ENCODE measurements at regions not wholly inside any gene's neighbourhood (a gene's known extent, or its start where the extent isn't known, plus 50 kb on each side); places are given as distances from the start of the nearest gene placed in this dataset.
"Not testable (repeated sequence)": the region's sequence is repeated elsewhere in the genome, so short reads cannot be mapped to it uniquely, and the experiment has no call there.

GRCh38 chr3:6750782-6751181 is 110.1 kb upstream of the GRM7 start:
- TF ChIP-seq CTCF (IDR thresholded peaks at IDR 0.05; ENCODE audit: unreplicated experiment) = no peak
- no peak overlapping the region for H3K4me3 Mint-ChIP-seq (ENCODE audit: low read depth, unreplicated experiment)
- no TSS peak for BruUV-seq (replicated peaks)
- no peaks in the 10 kb centered on the region for H3K27me3 Mint-ChIP-seq (ENCODE audit: unreplicated experiment)
- no peak overlapping the region for H3K27ac Mint-ChIP-seq (ENCODE audit: unreplicated experiment)
- DNase-seq = no peak
- intact Hi-C loops (cut with micrococcal nuclease; ENCODE audit: unreplicated experiment) = no loop called here
- CTCF ChIA-PET = no interaction called here
- H3K36me3 Mint-ChIP-seq (ENCODE audit: insufficient read depth, unreplicated experiment) = no peaks in the 10 kb centered on the region
- no peaks in the 10 kb centered on the region for H3K4me1 Mint-ChIP-seq (ENCODE audit: low read depth, unreplicated experiment)
- peaks cover 18% of the 10 kb centered on the region for H3K9me3 Mint-ChIP-seq (ENCODE audit: low read depth, unreplicated experiment)

GRCh38 chr3:6753536-6753935 is 107.4 kb upstream of the GRM7 start:
- no peak for TF ChIP-seq CTCF (IDR thresholded peaks at IDR 0.05; ENCODE audit: unreplicated experiment)
- Mint-ChIP-seq H3K36me3 (ENCODE audit: insufficient read depth, unreplicated experiment) (no peaks in the 10 kb centered on the region), H3K4me1 (ENCODE audit: low read depth, unreplicated experiment) (no peaks in the 10 kb centered on the region), H3K27ac (ENCODE audit: unreplicated experiment) (no peak overlapping the region), H3K27me3 (ENCODE audit: unreplicated experiment) (no peaks in the 10 kb centered on the region), H3K4me3 (ENCODE audit: low read depth, unreplicated experiment) (no peak overlapping the region), H3K9me3 (ENCODE audit: low read depth, unreplicated experiment) (peaks cover 12% of the 10 kb centered on the region)
- no peak for DNase-seq
- intact Hi-C loops (cut with micrococcal nuclease; ENCODE audit: unreplicated experiment) = no loop called here
- CTCF ChIA-PET = no interaction called here
- no TSS peak for BruUV-seq (replicated peaks)

DNA sequence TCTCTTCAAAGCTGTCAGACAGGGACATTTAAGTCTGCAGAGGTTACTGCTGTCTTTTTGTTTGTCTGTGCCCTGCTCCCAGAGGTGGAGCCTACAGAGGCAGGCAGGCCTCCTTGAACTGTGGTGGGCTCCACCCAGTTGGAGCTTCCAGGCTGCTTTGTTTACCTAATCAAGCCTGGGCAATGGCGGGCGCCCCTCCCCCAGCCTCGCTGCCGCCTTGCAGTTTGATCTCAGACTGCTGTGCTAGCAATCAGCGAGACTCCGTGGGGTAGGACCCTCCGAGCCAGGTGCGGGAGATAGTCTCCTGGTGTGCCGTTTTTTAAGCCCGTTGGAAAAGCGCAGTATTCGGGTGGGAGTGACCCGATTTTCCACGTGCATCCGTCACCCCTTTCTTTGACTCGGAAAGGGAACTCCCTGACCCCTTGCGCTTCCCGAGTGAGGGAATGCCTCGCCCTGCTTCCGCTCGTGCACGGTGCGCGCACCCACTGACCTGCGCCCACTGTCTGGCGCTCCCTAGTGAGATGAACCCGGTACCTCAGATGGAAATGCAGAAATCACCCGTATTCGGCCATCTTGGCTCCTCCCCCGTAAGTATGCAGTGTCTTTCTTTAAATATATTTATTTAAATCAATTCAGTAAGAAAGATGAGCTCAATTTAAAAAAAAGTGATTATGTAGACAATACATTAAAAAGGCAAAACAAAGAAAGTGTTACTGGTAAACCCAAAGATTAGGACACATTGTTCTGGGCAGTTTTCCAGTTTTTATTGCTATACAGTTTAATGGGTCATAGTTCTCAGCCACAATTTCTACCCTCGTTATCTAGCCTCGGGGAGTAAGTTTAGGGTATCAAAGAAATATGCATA is 91.2 kb upstream of the GRM7 start:
- intact Hi-C loops (cut with micrococcal nuclease; ENCODE audit: unreplicated experiment); H3K9me3 Mint-ChIP-seq (ENCODE audit: low read depth, unreplicated experiment); DNase-seq; H3K4me3 Mint-ChIP-seq (ENCODE audit: low read depth, unreplicated experiment); H3K36me3 Mint-ChIP-seq (ENCODE audit: insufficient read depth, unreplicated experiment); CTCF ChIA-PET; BruUV-seq (replicated peaks); H3K4me1 Mint-ChIP-seq (ENCODE audit: low read depth, unreplicated experiment); H3K27me3 Mint-ChIP-seq (ENCODE audit: unreplicated experiment); H3K27ac Mint-ChIP-seq (ENCODE audit: unreplicated experiment): not testable (repeated sequence)

- no peaks in the 10 kb centered on the region for H3K36me3 Mint-ChIP-seq (ENCODE audit: insufficient read depth, unreplicated experiment)
- no peaks in the 10 kb centered on the region for H3K4me1 Mint-ChIP-seq (ENCODE audit: low read depth, unreplicated experiment)
- TF ChIP-seq CTCF (IDR thresholded peaks at IDR 0.05; ENCODE audit: unreplicated experiment) = no peak
- CTCF ChIA-PET = no interaction called here
- no peak overlapping the region for H3K4me3 Mint-ChIP-seq (ENCODE audit: low read depth, unreplicated experiment)
- H3K9me3 Mint-ChIP-seq (ENCODE audit: low read depth, unreplicated experiment) = peaks cover 7% of the 10 kb centered on the region
- no peak overlapping the region for H3K27ac Mint-ChIP-seq (ENCODE audit: unreplicated experiment)
- no peak for DNase-seq
- BruUV-seq (replicated peaks) = no TSS peak
- intact Hi-C loops (cut with micrococcal nuclease; ENCODE audit: unreplicated experiment) = no loop called here
- no peaks in the 10 kb centered on the region for H3K27me3 Mint-ChIP-seq (ENCODE audit: unreplicated experiment)
These were observed 90.6 kb upstream of the GRM7 start for GRCh38 chr3:6770397-6770690.

- no peak overlapping the region for H3K27ac Mint-ChIP-seq (ENCODE audit: unreplicated experiment)
- no peak overlapping the region for H3K4me3 Mint-ChIP-seq (ENCODE audit: low read depth, unreplicated experiment)
These were observed 89.7 kb upstream of the GRM7 start for GRCh38 chr3:6771171-6771570.

More at GRCh38 chr3:6771171-6771570, 89.7 kb upstream of the GRM7 start:
- no peaks in the 10 kb centered on the region for H3K36me3 Mint-ChIP-seq (ENCODE audit: insufficient read depth, unreplicated experiment)
- peaks cover 7% of the 10 kb centered on the region for H3K9me3 Mint-ChIP-seq (ENCODE audit: low read depth, unreplicated experiment)
- CTCF ChIA-PET = no interaction called here
- no peak for DNase-seq
- H3K27me3 Mint-ChIP-seq (ENCODE audit: unreplicated experiment) = no peaks in the 10 kb centered on the region
- no TSS peak for BruUV-seq (replicated peaks)
- TF ChIP-seq CTCF (IDR thresholded peaks at IDR 0.05; ENCODE audit: unreplicated experiment) = no peak
- intact Hi-C loops (cut with micrococcal nuclease; ENCODE audit: unreplicated experiment) = no loop called here
- H3K4me1 Mint-ChIP-seq (ENCODE audit: low read depth, unreplicated experiment) = no peaks in the 10 kb centered on the region

Measured in Calu3 (cell line).